ENCODE measurements at regions not wholly inside any gene's neighbourhood (a gene's known extent, or its start where the extent isn't known, plus 50 kb on each side); places are given as distances from the start of the nearest gene placed in this dataset.
"Not testable (repeated sequence)": the region's sequence is repeated elsewhere in the genome, so short reads cannot be mapped to it uniquely, and the experiment has no call there.

DNA sequence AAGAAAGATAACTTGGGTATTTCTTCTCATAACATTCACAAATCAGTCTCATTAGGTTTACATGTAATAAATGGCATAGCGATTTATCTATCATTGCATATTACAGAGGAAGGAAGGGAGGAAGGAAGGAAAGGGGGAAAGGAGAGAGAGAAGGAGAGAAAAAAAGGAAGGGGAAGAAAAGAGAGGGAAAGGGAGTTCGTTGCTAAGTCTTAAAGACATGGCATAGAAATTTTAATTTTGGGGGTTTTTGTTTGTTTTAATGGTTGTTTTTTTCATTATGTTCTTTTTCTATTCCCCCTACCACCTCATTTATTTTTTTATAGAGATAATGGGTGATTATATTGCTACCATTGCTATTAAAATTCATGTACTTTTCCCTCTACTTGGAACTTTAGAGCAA lies 604.3 kb downstream of the IPMK start:
- DNase-seq, result no peak

DNA sequence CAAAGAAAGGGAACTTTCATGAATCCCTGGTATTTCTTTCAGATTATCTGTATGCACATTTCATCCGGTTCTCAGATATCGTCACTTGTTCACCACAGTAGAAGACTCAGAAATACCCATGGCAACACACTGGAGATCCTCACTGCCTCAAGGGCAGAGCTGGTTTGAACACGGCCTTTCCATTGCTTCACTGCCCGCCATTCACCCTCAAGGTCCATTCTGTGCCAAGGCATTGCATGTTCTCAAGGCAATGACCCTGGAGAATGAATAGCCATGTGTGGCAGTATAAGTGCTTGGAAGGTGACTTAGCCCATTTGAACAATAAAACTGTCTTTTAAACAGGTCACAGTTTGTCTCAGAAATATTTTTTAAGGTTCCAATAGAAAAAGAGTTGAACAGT lies 606.5 kb downstream of the IPMK start:
- DNase-seq, result no peak

DNA sequence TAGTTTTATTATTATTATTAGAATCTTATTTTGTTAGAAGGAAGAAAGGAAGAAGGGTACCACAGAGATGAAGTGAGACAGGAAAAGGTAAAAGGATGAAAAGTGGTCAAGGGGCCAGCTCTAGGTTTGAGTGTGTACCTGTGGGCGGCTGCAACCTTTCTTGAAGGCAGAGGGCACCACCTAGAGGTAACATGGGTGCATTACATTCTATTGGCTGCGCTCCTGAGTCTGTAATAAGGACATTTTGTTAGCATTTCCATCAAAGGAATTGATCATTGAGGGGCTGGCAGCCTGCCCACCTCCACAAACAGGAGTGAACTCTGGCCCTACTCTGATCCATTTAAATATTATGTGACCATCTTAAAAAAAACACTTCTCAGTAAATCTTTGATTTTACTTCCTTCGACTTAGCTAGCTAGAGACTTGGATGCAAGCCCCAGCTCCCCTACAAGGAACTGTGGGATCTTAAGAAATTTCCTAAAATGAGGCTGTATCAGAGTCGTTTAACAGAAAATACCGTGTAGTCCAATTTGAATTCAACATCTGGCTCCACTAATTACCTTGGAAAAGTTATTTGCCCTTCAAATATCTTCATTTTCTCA lies 610.4 kb downstream of the IPMK start:
- peak; percentile 16 to 23 for DNase-seq

DNA sequence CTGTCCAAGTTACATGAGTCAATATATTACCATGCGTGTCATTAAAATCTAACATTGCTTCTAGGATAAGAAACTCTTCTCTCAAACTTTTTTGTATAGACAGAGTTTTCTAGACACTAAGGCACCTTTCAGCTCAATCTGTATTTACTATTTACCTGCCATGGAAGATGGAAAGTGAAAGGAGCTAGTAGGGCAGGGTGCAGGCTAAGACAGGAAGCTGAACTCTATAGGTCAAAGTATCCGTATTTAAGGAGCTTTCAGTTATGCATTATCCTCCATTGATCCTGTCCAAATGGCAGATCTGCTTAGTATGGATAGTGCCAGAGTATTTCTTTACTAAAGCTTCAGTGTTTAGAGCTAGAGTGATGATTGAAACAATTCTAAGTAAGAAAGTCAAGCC lies 612.8 kb downstream of the IPMK start:
- DNase-seq, result no peak

DNA sequence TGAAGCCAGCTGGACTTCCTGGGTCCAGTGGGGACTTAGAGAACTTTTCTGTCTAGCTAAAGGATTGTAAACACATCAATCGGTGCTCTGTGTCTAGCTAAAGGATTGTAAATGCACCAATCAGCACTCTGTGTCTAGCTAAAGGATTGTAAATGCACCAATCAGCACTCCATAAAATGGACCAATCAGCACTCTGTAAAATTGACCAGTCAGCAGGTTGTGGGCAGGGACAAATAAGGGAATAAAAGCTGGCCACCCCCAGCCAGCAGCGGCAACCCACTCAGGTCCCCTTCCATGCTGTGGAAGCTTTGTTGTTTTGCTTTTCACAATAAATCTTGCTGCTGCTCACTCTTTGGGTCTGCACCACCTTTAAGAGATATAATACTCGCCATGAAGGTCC lies 622.6 kb downstream of the IPMK start:
- DNase-seq, result not testable (repeated sequence)

DNA sequence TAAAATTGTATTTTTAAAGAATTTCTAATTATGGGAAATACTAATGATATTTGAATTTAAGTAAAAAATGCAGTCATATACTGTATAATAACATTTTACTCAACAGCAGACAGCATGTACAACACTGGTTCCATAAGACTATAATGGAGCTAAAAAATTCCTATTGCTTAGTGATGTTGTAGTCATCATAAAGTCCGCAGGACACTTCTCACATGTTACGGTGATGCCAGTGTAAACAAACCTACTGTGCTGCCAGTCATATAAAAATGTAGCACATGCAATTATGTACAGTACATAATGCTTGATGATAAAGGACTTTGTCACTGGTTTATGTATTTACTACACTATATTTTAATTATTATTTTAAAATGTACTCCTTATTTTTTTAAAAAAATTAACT lies 629.3 kb downstream of the IPMK start:
- DNase-seq, result no peak

DNA sequence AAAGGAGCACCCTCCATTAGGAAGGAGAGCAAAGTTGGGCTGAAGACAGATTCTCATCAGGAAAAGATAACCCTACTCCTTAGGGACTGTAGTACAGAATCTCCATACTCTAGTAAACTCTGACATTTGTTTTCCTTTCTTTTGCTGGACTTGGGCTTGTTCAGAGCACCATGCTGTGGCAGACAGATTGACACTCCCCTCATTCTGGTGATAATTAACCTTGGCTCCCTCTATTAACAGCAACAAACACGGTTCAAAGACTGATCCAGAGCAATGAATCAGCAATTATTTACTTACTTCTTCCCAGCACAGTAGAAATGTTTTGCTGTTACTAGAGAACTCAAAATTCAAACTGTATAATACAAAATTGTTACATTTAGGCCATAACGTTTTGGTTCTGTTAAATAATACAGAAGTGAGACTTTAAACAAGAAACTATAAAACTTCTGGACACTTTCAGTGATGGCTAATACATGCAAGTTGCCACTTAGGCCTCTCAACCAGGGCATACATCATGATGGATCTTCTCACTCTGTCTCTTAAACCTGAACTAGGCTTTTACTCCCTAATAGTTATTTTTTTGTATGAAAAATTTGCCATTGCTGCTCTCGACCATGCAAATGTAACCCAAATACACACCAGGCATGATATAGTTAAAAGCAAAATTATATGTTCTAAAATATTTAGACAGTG lies 639.0 kb downstream of the IPMK start:
- DNase-seq, result no peak

DNA sequence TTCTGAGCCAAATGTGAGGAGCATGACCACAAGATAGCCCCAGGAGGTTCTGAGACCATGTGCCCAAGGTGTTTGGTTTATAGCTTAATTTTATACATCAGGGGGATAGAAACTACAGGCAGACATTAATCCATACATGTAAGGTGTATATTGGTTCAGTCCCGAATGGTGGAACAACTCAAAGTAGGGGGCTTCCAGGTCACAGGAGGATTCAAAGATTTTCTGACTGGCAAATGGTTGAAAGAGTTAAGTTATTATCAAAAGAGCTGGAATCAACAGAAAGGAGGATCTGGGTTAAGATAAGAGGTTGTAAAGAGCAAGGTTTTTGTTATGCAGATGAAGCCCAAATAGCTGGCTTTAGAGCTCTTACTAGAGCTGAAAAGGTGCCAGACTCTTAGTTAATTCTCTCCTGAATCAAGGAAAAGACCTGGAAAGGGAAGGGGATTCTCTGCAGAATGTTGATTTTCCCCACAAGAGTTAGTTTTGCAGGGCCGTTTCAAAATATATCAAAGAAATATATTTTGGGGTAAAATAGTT lies 640.0 kb downstream of the IPMK start:
- DNase-seq, result no peak

DNA sequence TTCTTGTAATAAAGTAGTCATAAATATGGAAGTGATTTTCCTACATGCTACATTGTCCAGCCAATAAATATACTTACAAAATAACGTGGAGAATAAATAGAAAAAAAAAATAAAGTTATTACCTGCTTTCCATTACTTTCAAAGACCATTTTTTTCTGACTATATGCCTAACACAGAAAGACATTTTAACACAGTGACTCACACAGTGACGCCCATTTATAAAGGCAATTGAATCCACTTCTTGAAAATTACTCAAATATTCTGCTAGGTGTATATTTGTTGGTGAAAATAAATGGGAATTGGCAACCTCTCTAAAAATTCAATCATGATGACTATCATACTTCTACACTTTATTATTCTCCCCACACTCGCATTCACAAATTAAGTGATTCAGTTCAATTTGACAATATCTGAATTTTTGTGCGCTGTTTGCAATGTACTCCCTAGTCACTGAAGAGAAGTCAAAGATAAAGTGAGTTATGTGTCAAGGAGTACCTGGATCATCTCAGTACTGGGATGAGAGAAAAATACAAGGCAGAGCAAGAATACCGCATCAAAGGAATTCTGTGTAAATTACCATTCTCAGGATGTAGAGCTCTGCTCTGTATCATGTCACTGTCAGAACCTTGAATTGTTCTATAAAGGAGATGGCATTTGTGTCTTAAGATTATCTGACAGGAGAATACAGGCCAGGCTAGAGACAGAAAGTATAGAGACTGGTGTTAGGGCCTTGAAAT lies 642.7 kb downstream of the IPMK start:
- no peak for DNase-seq

DNA sequence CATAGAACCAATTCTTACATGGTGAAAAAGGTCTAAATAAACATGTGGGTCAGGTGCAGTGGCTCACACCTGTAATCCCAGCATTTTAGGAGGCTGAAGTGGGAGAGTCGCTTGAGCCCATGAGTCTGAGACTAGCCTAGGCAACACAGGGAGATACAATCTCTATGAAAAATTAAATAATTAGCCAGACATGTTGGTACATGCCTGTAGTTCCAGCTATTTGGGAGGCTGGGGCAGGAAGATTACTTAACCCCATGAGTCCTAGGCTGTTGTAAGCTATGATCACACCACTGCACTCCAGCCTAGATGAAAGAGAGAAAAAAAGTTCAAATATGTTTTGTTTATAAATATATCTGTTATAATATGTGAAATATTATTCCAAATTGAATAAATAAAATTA lies 643.6 kb downstream of the IPMK start:
- DNase-seq, result no peak

DNA sequence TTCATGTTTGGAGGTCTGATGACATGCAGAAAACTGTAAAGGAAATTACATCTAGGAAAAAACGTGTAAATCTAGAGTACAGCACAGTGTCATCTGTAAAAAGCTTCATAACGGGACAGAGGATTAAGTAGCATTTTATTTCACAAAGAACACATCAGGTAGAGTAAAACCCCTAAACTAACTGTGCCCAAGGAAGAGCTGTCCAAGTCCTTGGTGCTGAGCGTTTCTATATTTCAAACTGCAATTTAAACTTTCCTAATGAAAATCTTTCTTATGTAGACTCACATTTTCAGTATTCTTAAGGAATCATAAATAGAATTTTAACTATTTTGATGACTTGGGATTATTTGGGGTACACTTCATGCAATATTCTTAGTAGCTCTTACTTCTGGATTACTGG lies 646.2 kb downstream of the IPMK start:
- no peak for DNase-seq

DNA sequence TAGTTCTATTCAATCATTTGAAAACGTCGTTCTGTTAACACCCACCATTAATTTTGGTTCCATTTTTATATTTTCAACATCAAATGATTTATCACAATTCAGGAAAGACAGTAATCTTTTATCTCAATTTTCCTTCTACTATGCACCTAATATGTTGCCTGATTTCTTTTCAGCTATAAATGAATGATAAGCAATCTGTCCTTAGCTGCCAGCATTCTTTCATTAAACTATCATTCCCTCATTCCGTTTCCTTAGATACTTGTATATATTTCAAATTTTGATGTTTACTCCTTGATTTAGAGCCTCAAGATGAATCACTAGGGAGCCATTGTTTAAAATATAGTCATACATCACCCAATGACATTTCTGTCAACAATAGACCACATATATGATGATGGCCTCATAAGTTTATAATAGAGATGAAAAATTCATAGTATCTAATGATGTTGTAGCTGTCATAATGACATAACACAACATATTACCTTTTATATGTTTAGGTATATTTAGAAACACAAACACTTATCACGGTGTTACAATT lies 661.7 kb downstream of the IPMK start:
- no peak for DNase-seq

DNA sequence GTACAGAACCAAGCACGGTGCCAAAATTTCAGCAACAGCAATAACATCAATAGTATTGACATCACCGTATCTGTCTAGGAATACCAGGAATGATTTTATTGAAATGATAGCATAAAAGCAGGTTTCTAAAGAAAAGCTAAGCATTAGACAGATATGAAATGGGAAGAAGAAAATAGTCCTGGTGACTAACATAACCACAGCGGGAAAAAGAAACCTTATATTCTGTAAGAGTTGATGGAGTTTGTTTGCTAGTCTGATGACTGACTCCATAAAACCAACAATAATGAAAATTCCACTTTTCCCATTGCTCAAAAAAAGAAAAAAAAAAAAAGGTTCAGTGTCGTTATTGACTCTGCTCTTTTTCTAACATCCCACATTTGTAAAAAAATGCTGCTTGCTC lies 668.3 kb downstream of the IPMK start:
- DNase-seq, result no peak

DNA sequence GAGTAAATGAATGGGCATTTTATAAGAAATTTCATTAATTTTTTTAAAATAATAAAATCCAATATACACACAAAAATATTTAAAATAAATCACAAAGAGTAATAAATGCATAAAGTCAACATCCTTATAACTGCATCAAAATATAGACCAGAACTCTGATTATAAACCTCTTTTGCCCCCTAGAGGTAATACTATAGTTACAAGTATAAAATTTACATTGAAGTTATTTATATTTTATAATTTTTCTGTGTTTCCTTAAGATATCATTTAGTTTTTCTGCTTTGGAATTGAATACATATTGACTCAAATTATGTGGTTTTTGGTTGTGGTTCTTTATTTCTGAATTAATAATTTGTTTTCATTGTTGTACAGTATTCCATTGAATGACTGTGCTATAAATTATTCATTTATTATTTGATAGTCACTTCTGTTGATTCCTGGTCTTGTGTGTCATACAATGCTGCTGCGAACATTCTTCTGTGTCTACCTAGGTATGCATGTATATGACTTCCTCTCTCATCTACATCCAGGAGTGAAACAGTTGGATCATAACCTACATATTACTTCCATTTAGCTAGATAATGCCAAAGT lies 673.6 kb downstream of the IPMK start:
- no peak for DNase-seq

DNA sequence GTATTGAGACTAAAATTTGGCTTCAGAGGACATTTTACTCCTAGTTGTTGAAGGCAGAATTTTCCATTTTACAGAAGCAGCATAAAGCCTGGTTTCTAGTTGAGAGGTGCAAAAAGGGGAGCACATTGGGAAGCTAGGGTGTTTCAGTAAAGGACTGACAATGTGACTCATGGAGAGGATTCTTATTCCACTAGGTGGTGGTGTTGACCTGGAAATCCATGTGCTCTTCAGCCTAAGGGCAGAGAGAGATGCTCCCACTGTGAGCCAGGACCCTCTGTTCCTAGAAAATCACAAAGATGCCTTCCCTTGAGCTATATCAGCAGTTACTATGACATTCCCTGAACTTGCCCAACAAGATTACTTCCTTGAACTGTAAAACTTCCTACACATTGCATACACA lies 687.8 kb downstream of the IPMK start:
- DNase-seq, result peak in 1 of 2 donors; percentile 42

DNA sequence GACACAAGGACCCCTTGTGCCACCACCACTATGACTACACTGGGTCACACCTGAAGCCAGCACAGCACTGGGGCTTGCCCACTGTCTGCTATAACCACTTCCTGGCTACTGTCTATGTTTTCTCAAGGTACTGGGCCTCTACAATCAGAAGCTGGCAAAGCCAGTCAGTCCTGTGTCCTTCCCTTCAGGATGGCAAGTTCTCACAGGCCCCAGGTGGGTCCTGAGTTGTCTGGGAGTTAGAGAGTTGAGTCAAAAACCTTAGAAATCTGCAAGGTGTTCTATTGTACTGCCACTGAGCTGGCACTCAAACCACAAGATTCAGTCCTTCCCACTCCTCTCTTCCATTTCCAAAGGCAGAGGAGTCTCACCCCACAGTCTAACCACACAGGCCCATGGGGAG lies 705.5 kb downstream of the IPMK start:
- DNase-seq, result no peak

DNA sequence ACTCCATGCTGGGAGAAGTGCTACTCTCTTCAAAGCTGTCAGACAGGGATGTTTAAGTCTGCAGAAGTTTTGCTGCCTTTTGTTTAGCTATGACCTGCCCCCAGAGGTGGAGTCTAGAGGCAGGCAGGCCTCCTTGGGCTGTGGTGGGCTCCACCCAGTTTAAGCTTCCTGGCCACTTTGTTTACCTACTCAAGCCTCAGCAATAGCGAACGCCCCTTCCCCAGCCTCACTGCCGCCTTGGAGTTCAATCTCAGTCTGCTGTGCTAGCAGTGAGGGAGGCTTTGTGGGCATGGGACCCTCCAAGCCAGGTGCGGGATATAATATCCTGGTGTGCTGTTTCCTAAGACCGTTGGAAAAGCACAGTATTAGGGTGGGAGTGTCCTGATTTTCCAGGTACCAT lies 715.9 kb downstream of the IPMK start:
- DNase-seq, result not testable (repeated sequence)

DNA sequence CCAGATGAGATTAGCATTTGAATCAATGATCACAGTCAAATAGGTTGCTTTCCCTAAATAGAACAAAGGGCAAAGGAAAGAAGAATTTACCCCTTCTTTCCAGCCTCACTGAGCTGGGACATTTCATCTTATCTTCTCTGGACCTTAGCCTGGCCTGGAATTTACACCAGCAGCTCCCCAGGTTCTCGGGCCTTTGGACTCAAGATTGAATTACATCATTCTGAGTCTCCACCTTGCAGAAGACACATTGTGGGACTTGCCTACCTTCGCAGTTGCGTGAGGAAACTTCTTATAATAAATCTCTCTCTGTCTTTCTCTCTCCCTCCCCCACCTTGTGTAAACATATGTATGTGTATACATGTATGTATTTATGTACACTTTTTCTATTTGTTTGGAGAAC lies 732.4 kb downstream of the IPMK start:
- no peak for DNase-seq

DNA sequence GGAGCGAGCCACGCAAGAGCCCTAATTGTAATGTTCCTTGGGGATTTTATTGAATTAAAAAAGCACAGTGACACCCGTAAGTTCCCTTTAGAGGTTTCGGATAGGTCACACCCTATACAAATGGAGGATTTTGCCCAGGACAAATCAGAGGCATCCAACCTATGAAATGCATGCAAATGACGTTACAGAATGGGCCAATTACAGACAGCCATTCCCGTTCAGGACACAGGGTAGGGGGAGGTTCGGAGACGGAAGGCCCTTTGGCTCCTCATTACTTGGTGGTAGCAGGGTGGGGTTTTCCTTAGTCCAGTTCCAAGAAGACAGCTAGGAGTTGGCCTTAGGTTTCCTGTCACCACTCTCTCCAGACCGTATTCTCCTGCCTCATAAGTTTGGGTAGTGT lies 754.1 kb downstream of the IPMK start:
- no peak for DNase-seq

DNA sequence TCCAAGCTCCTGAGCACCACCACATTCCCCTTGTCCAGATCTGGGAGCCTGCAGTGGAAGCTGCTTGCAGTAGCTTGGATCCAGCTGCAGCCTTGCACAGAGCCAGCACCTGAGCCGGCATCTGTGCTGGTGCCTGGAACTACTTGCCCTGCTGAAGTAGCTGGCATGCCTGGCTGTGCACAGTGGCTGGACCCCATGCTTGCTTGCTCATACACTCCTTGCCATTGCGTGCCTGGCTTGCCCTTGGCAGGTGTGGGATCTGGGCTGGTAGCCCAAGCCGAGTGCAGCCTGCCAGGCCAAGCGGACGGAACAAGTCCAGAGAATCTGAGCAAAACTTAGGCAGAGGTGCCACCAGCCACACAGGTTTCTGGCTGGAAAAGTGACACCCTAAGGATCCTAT lies 759.9 kb downstream of the IPMK start:
- DNase-seq, result no peak

DNA sequence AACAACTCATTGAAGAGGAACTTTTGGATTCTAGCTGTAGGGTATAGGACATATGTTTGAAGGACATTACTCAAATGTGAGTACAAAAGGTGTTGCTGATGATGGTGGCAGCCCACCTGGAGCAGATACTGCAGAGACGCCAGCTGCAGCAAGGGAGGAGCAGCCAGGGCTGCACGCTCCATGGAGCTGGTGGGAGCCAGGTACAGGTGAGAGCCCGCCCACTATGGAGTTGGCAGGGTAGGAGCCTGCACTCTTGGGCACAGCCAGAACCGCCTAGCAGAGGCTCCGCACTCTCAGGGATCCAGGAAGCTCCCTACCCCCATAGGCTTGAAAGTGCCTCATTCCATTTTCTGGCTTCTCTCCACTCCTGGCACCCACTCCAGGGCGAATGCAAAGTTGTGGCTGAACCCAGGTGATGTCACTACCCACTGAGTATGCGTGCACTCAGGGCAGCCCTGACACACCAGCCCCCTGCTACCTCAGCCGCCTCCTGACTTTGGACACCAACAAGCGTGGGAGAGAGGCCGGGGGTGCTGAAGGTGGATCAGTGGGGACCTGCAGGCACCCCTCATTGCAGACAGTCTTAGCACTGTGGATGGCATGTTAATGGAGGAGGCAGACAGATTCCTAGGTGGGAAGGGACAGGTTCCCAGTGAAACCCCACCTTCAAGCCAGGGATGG lies 761.1 kb downstream of the IPMK start:
- no peak for DNase-seq

DNA sequence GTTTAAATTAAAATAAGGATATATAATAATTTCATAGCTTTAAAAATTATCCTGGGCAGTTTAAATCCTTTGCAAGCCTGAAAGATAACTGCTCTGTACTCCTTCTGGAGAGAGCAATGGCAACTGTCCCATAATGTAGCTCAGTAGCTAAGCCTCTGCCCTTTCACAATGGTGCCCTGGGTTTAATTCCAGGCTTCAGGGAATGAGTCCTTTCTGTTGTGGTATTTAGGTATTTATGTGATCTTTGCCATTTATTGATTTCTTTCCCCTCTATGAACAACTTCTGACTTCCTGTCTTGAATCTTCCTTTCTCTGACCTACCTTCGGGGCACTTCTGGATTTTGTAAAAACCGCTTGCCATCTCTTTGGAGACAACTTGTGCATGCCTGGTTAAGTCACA lies 773.2 kb downstream of the IPMK start:
- DNase-seq, result no peak

DNA sequence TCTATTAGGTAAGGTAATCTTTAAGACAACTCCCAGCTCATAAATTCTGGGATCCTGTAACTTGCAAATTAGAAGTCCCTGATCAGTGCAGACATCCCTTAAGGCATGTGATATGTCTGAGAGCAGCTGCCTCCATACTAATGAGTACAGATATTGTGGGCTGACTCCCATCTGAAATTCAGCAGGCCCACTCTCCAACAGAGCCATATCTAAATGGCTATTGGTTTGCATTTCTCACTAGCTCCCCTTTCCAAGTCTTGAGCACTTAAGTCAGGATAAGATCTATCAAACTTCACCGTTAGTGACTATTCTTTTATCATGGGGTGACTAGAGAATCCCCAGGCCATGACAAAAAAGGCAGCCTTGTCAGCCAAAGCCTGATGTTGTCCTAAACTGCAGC lies 785.4 kb downstream of the IPMK start:
- no peak for DNase-seq

All from hippocampal formation (tissue), 2 donors.